GM19035 (cell line): ENCODE measurements at regions not wholly inside any gene's neighbourhood (a gene's known extent, or its start where the extent isn't known, plus 50 kb on each side); places are given as distances from the start of the nearest gene placed in this dataset.

Experiments used
- ATAC-seq: cut with Tn5 transposase; IDR thresholded peaks from one replicate; pipeline ENCODE4 v1.9.1; 2021; ENCODE audit not compliant: unreplicated experiment

GRCh38 chr5:121182788-121183490 is 668.7 kb upstream of the FTMT start:
- no peak for ATAC-seq

GRCh38 chr5:121188849-121189248 is 662.8 kb upstream of the FTMT start:
- no peak for ATAC-seq

- ATAC-seq: no peak
These were observed 662.1 kb upstream of the FTMT start for GRCh38 chr5:121189342-121190305.

GRCh38 chr5:121199216-121199999 is 652.3 kb upstream of the FTMT start:
- ATAC-seq: no peak

GRCh38 chr5:121218086-121218485 is 633.6 kb upstream of the FTMT start:
- no peak for ATAC-seq

GRCh38 chr5:121221483-121221882 is 630.2 kb upstream of the FTMT start:
- ATAC-seq: no peak

- no peak for ATAC-seq
These were observed 624.9 kb upstream of the FTMT start for GRCh38 chr5:121226765-121227164.

- no peak for ATAC-seq
These were observed 611.7 kb upstream of the FTMT start for GRCh38 chr5:121239951-121240350.

GRCh38 chr5:121246971-121247370 is 604.7 kb upstream of the FTMT start:
- ATAC-seq: no peak

- no peak for ATAC-seq
These were observed 599.7 kb upstream of the FTMT start for GRCh38 chr5:121251954-121252353.

- no peak for ATAC-seq
These were observed 594.1 kb upstream of the FTMT start for GRCh38 chr5:121257621-121258020.

- no peak for ATAC-seq
These were observed 588.2 kb upstream of the FTMT start for GRCh38 chr5:121263456-121263855.

GRCh38 chr5:121264605-121265004 is 587.1 kb upstream of the FTMT start:
- no peak for ATAC-seq

- no peak for ATAC-seq
These were observed 580.1 kb upstream of the FTMT start for GRCh38 chr5:121271546-121271945.

GRCh38 chr5:121273833-121274433 is 577.7 kb upstream of the FTMT start:
- ATAC-seq: no peak

- ATAC-seq: no peak
These were observed 571.9 kb upstream of the FTMT start for GRCh38 chr5:121279801-121280200.

GRCh38 chr5:121285801-121286521 is 565.7 kb upstream of the FTMT start:
- no peak for ATAC-seq

- ATAC-seq: no peak
These were observed 562.9 kb upstream of the FTMT start for GRCh38 chr5:121288781-121289180.

GRCh38 chr5:121292664-121293063 is 559.0 kb upstream of the FTMT start:
- no peak for ATAC-seq

- ATAC-seq: no peak
These were observed 555.3 kb upstream of the FTMT start for GRCh38 chr5:121296356-121296755.
